Trophoblast cell (in vitro differentiated cells and primary cell): ENCODE measurements at regions not wholly inside any gene's neighbourhood (a gene's known extent, or its start where the extent isn't known, plus 50 kb on each side); places are given as distances from the start of the nearest gene placed in this dataset.
A peak's percentile ranks its signal among the peaks of the same experiment; 100 is the strongest.

Experiments used
- DNase-seq, 2 donors: peaks; one replicate each; pipeline ENCODE4 v3.0.0-alpha.2; 2016
- H2AFZ ChIP-seq: 2 replicates; pipeline ENCODE4 v1.6.1; 2013; ENCODE audit warnings: low read length, moderate library complexity, mild to moderate bottlenecking; ENCODE audit not compliant: insufficient read depth, poor library complexity
- H2AK5ac ChIP-seq: 2 replicates; pipeline ENCODE4 v1.6.1; 2013; ENCODE audit warnings: mild to moderate bottlenecking, low read length
- H2BK120ac ChIP-seq: 2 replicates; pipeline ENCODE4 v1.6.1; 2013; ENCODE audit warnings: low read length, mild to moderate bottlenecking, moderate library complexity; ENCODE audit not compliant: insufficient read depth, poor library complexity
- H2BK12ac ChIP-seq: 2 replicates; pipeline ENCODE4 v1.6.1; 2013; ENCODE audit warnings: mild to moderate bottlenecking, low read length, moderate library complexity
- H2BK5ac ChIP-seq: 2 replicates; pipeline ENCODE4 v1.6.1; 2013; ENCODE audit warnings: low read length, low read depth, moderate library complexity, mild to moderate bottlenecking; ENCODE audit not compliant: poor library complexity
- H3K14ac ChIP-seq: 2 replicates; pipeline ENCODE4 v1.6.1; 2013; ENCODE audit warnings: mild to moderate bottlenecking, low read length
- H3K18ac ChIP-seq: 2 replicates; pipeline ENCODE4 v1.6.1; 2013; ENCODE audit warnings: mild to moderate bottlenecking, low read length
- H3K23ac ChIP-seq: 2 replicates; pipeline ENCODE4 v1.6.1; 2013; ENCODE audit warnings: low read length
- H3K27ac ChIP-seq: 2 replicates; pipeline ENCODE4 v1.5.1; 2013; ENCODE audit warnings: low read depth, mild to moderate bottlenecking, inconsistent platforms, low read length, moderate library complexity
- H3K27me3 ChIP-seq: 2 replicates; pipeline ENCODE4 v1.6.1; 2013; ENCODE audit warnings: inconsistent platforms, mild to moderate bottlenecking, low read length, moderate library complexity; ENCODE audit not compliant: insufficient read depth
- H3K36me3 ChIP-seq, 2 experiments: 1 replicate in 1 of 2; 2 replicates in 1 of 2; pipeline ENCODE4 v1.6.1; 2013; ENCODE audit warnings: low read length in 2 of 2, mild to moderate bottlenecking in 2 of 2, moderate library complexity in 1 of 2; ENCODE audit not compliant: insufficient read depth in 2 of 2, control insufficient read depth in 1 of 2
- H3K4ac ChIP-seq: 2 replicates; pipeline ENCODE4 v1.6.1; 2013; ENCODE audit warnings: low read depth, mild to moderate bottlenecking, low read length, moderate library complexity
- H3K4me1 ChIP-seq, 2 experiments: 1 replicate in 1 of 2; 2 replicates in 1 of 2; pipeline ENCODE4 v1.6.1; 2013; ENCODE audit warnings: low read length in 2 of 2, mild to moderate bottlenecking in 2 of 2, moderate library complexity in 1 of 2; ENCODE audit not compliant: insufficient read depth in 2 of 2, control insufficient read depth in 1 of 2
- H3K4me2 ChIP-seq: 2 replicates; pipeline ENCODE4 v1.6.1; 2013; ENCODE audit warnings: inconsistent platforms, mild to moderate bottlenecking, low read length, moderate library complexity
- H3K4me3 ChIP-seq: 2 replicates; pipeline ENCODE4 v1.5.1; 2013; ENCODE audit warnings: mild to moderate bottlenecking, low read depth, low read length, inconsistent platforms
- H3K79me1 ChIP-seq: one replicate; pipeline ENCODE4 v1.6.1; 2013; ENCODE audit warnings: low read length
- H3K79me2 ChIP-seq: 2 replicates; pipeline ENCODE4 v1.6.1; 2013; ENCODE audit warnings: low read length, mild to moderate bottlenecking; ENCODE audit not compliant: control insufficient read depth, insufficient read depth, poor library complexity
- H3K9ac ChIP-seq: 2 replicates; pipeline ENCODE4 v1.6.1; 2013; ENCODE audit warnings: mild to moderate bottlenecking, low read length
- H3K9me3 ChIP-seq: 2 replicates; pipeline ENCODE4 v1.6.1; 2013; ENCODE audit warnings: low read depth, mild to moderate bottlenecking, control low read depth, inconsistent platforms, low read length; ENCODE audit not compliant: insufficient read depth
- H4K12ac ChIP-seq: 2 replicates; pipeline ENCODE4 v1.6.1; 2013; ENCODE audit warnings: low read depth, mild to moderate bottlenecking, low read length, moderate library complexity
- H4K8ac ChIP-seq: 2 replicates; pipeline ENCODE4 v1.6.1; 2013; ENCODE audit warnings: low read depth, mild to moderate bottlenecking, low read length, moderate library complexity
- H4K91ac ChIP-seq: one replicate; pipeline ENCODE4 v1.6.1; 2013; ENCODE audit warnings: low read depth, mild to moderate bottlenecking, low read length, moderate library complexity
- WGBS: extraction: QIAGEN DNeasy Blood & Tissue Kit; methylation state at CpG from one replicate; pipeline ENCODE4 v1.1.7; 2013; ENCODE audit warnings: missing lambda C conversion rate; ENCODE audit not compliant: insufficient read length, insufficient coverage; ENCODE audit errors: extremely low coverage; 5-methylcytosine and 5-hydroxymethylcytosine counted together

DNA sequence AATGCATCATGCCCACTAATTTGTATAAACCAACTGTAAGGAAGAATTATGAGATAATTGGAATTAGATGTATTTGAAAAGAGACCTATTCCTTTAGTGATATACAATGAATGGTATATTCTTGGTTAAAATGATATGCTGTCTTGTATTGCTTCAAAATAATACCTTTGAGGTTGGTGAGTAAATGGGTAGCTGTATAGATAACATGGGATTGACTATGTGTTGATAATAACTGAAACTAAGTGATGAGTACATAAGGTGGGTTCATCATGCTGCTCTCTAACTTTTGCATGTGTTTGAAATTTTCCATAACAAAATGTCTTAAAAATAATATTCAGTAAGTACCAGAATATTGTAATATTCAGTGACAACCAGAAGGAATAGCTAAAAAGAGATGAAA lies 272.6 kb upstream of the ZPLD1 start:
- Histone ChIP-seq H2BK12ac (no peak overlapping the region), H3K79me1 (no peaks in the 10 kb centered on the region), H3K23ac (no peak overlapping the region), H3K14ac (no peak overlapping the region), H3K36me3 (no peaks in the 10 kb centered on the region), H3K4me2 (no peak overlapping the region), H3K9me3 (no peaks in the 10 kb centered on the region), H3K79me2 (no peaks in the 10 kb centered on the region), H4K12ac (no peak overlapping the region), H4K91ac (no peak overlapping the region), H3K27me3 (no peaks in the 10 kb centered on the region), H3K27ac (no peak overlapping the region), H3K18ac (no peak overlapping the region), H2AFZ (no peak overlapping the region), H2BK5ac (no peak overlapping the region), H3K4me3 (no peak overlapping the region), H3K4me1 (no peaks in the 10 kb centered on the region), H2BK120ac (no peak overlapping the region), H3K4ac (no peak overlapping the region), H4K8ac (no peak overlapping the region), H2AK5ac (no peak overlapping the region), H3K9ac (no peak overlapping the region)
- no peak for DNase-seq

DNA sequence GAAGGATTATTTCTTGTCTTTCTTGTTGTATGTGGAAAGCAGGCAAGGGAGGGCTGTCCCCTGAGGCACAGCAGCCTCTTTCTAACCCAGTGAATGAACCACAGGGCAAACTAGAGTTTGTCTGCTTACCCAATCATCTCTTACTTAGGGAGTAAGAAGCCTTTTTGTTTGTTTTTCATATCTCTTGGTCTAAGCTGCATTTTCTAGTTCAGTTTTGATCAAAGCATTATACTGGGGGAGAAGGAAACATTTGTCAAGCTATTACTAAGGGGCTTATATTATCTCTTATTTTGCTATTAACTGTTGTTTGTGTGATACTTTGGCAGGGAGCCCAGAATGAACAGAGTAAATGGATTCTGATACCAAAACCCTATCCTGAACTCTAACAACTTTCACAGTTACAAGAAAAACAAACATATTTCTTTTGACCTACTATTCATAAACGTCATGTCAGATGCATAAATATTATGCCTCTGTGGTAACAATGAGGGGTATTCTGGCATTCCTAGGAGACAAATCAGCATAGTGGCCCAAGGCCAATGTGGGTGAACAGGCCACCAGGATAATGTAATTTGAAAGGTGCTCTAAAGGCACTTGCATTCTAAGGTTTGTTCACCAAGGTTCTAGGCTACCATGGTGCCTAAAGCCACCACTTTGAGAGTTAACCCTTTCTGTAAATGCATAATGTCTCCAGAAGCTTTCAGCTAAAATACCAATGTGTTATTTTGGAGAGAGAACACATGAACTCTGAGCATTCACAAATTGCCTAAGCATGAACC lies 271.6 kb upstream of the ZPLD1 start:
- Histone ChIP-seq H3K4ac (no peak overlapping the region), H2AFZ (no peak overlapping the region), H3K9ac (no peak overlapping the region), H3K27ac (no peak overlapping the region), H3K14ac (no peak overlapping the region), H3K79me1 (no peaks in the 10 kb centered on the region), H3K4me2 (no peak overlapping the region), H3K23ac (no peak overlapping the region), H3K79me2 (no peaks in the 10 kb centered on the region), H3K18ac (no peak overlapping the region), H3K27me3 (no peaks in the 10 kb centered on the region), H3K4me3 (no peak overlapping the region), H3K36me3 (no peaks in the 10 kb centered on the region), H4K8ac (no peak overlapping the region), H4K12ac (no peak overlapping the region), H2BK120ac (no peak overlapping the region), H2BK12ac (no peak overlapping the region), H2BK5ac (no peak overlapping the region), H3K4me1 (no peaks in the 10 kb centered on the region), H4K91ac (no peak overlapping the region), H3K9me3 (no peaks in the 10 kb centered on the region), H2AK5ac (no peak overlapping the region)
- peak; percentile 85 to 98 for DNase-seq
- no CpG with 5 or more reads among the region's 1 CpG for WGBS

DNA sequence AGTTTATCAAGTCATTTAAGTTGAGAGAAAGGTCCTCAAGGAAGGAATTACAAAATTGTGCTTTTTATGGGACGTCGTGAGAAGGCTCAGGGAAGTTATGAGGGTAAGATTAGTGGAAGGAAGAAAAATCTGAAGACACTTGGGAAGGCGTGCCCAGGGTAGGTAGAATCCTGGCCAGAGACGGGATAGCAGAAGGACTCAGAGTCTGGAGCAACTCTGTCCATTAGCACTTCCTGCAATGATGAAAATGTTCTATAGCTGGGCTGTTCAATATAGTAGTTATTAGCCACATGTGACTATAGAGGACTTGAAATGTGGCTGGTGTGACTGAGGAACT lies 271.0 kb upstream of the ZPLD1 start:
- no peak overlapping the region for H3K4me2 ChIP-seq
- no peak overlapping the region for H4K12ac ChIP-seq
- H2BK12ac ChIP-seq: no peak overlapping the region
- H2BK5ac ChIP-seq: no peak overlapping the region
- H2AK5ac ChIP-seq: no peak overlapping the region
- H4K8ac ChIP-seq: no peak overlapping the region
- H4K91ac ChIP-seq: no peak overlapping the region
- H3K79me1 ChIP-seq: no peaks in the 10 kb centered on the region
- no peaks in the 10 kb centered on the region for H3K79me2 ChIP-seq
- H3K14ac ChIP-seq: no peak overlapping the region
- no peak overlapping the region for H3K23ac ChIP-seq
- H3K27me3 ChIP-seq: no peaks in the 10 kb centered on the region
- no peaks in the 10 kb centered on the region for H3K4me1 ChIP-seq
- no peaks in the 10 kb centered on the region for H3K9me3 ChIP-seq
- H3K36me3 ChIP-seq: no peaks in the 10 kb centered on the region
- H3K9ac ChIP-seq: no peak overlapping the region
- no peak overlapping the region for H2BK120ac ChIP-seq
- H3K18ac ChIP-seq: no peak overlapping the region
- no peak overlapping the region for H3K4me3 ChIP-seq
- peak in 1 of 2 donors; percentile 77 for DNase-seq
- no peak overlapping the region for H3K4ac ChIP-seq
- no peak overlapping the region for H2AFZ ChIP-seq
- H3K27ac ChIP-seq: no peak overlapping the region
- WGBS: 100% methylated on average over 2 of the region's 4 CpGs

DNA sequence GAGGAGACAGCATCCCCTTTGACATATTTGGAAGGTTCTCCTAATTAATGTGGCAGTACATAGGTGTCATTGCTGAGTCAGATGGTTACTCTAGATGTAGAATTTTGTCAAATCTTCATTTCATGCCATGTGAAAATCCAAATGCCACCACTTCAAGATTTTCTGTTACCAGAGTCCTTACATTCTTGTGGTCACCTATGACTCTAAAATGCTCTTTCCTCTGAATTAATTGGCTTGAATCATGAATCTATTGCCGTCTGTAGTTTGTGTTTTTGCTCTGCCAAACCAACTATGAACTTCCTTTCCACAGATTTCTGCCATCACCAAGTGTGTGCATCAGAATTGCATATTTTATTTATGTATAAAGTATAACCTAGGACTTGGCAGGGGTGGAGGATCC lies 269.4 kb upstream of the ZPLD1 start:
- no peaks in the 10 kb centered on the region for H3K9me3 ChIP-seq
- no peak overlapping the region for H2AK5ac ChIP-seq
- H3K79me2 ChIP-seq: no peaks in the 10 kb centered on the region
- no peak overlapping the region for H3K4me2 ChIP-seq
- H4K8ac ChIP-seq: no peak overlapping the region
- H3K14ac ChIP-seq: no peak overlapping the region
- H2BK12ac ChIP-seq: no peak overlapping the region
- H3K4me3 ChIP-seq: no peak overlapping the region
- H2BK120ac ChIP-seq: no peak overlapping the region
- H2BK5ac ChIP-seq: no peak overlapping the region
- H3K79me1 ChIP-seq: no peaks in the 10 kb centered on the region
- peak in 1 of 2 donors; percentile 31 for DNase-seq
- no peak overlapping the region for H3K27ac ChIP-seq
- WGBS: no CpG with 5 or more reads among the region's 1 CpG
- no peak overlapping the region for H3K18ac ChIP-seq
- no peaks in the 10 kb centered on the region for H3K27me3 ChIP-seq
- H4K12ac ChIP-seq: no peak overlapping the region
- H3K4me1 ChIP-seq: no peaks in the 10 kb centered on the region
- H3K4ac ChIP-seq: no peak overlapping the region
- H3K36me3 ChIP-seq: no peaks in the 10 kb centered on the region
- no peak overlapping the region for H3K9ac ChIP-seq
- no peak overlapping the region for H4K91ac ChIP-seq
- H3K23ac ChIP-seq: no peak overlapping the region
- H2AFZ ChIP-seq: no peak overlapping the region
